NCI-H2196 treated with DMSO at 0.1 percent for 48 hours (cell line): ENCODE measurements at regions not wholly inside any gene's neighbourhood (a gene's known extent, or its start where the extent isn't known, plus 50 kb on each side); places are given as distances from the start of the nearest gene placed in this dataset.
"Not testable (repeated sequence)": the region's sequence is repeated elsewhere in the genome, so short reads cannot be mapped to it uniquely, and the experiment has no call there.

Experiments used
- DNase-seq: peaks from one replicate; lab custom pipeline; 2025; ENCODE audit not compliant: unreplicated experiment; lab: John Stamatoyannopoulos, UW

DNA sequence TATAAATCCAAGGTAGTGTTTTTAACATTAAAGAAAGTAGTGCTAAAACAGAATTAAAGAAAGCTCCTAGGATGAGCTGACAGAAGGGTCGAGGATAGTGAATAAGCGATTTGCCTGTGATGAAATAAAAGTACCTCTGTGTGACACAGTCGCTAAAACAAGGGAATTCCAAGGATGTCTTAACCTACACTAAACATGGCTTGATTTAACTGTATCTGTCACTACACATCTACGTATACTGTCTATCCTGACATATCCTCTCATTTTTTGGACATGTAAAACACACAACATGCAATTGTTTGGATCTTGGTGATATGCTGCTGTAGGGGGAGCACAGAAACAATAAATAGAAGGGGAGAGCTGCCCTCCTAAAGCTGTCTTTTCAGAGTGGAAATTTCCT, 580.8 kb upstream of the SLC8A1 start:
- DNase-seq = no peak

DNA sequence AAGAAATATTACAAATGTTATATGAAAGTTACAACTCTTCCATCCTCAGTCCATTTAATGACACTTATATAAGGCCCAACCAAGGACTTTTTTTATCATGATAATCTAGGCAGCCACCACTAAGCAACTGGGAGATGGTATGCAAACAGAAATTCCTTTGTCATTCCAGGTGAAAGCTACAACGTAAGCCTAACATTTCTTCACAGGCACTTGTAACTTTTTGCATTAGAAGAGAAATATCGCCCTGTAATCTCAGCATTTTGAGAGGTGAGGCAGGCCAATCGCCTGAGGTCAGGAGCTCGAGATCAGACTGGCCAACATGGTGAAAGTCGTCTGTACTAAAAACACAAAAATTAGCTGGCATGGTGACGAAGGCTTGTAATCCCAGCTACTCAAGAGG, 581.2 kb upstream of the SLC8A1 start:
- no peak for DNase-seq

DNA sequence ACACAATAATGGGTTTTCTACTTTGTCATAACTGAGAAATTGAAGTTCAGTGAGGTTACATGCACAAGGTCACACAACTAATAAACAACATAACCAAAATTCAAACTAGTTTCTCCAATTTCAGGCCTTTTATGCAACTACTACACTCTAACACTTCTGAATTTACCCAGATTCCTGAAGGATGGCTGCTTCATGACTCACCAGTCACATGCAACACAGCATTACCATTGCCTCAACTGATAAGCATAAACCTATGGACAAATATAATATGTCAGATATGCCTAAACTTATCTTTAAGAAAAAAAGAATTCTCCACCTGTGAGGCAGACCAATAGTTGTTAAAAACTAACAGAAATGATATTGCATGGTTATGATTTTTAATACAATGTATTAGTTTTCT, 586.5 kb upstream of the SLC8A1 start:
- DNase-seq = no peak

GRCh38 chr2:41039750-41040149, 587.9 kb upstream of the SLC8A1 start:
- not testable (repeated sequence) for DNase-seq

DNA sequence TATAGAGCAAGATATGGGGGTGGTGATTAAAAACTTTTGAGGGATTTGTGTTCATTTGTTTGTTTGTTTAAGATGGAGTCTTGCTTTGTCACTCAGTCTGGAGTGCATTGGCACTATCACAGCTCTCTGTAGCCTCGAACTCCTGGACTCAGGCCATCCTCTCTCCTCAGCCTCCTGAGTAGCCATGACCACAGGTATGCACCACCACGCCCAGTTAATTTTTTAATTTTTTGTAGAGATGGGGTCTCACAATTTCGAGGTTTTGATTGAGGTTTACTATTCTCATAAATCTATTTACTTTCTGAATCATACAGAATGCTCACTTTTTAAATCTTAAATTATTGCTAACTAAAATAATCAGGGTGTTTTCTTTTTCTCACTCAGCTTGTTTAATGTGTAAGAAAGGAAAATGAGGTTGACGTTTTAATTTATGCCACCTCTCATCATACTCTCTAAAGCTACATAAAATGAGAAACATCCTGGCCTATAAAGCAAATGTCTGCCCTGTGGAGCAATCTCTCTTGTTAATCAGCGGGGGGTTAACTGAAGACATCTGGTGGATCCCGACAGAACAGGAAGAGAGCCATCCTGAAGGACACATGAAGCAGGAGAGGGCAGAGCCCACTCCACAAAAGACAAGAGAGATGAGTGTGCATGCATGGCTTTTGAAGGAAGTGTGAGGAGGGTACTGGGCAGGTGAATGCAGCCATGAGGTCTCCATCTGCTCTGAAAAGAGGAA, 589.1 kb upstream of the SLC8A1 start:
- no peak for DNase-seq

- no peak for DNase-seq
Measured at GRCh38 chr2:41042343-41042742, 590.5 kb upstream of the SLC8A1 start.

GRCh38 chr2:41061356-41061755, 609.5 kb upstream of the SLC8A1 start:
- DNase-seq = no peak

- DNase-seq = no peak
Measured at GRCh38 chr2:41062336-41062735, 610.4 kb upstream of the SLC8A1 start.

DNA sequence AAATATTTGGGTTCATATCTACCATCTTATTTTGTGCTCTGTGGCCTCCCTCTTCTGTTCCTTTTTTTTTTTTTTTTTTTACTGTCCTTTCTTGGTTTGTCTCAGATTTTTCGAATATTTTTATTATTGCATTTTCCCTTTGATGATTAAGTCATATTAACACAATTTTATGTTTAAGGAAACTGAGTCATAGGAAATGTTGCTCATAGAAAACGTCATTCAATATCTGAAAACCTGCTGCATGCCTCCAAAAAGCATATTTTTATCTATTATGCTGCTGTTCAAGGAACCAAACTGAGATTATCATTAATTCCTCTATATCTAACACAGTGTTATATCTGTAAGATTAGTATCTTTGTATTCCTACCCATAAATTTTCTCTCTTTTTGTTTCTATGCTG, 614.3 kb upstream of the SLC8A1 start:
- DNase-seq = no peak

GRCh38 chr2:41068740-41069139, 616.9 kb upstream of the SLC8A1 start:
- no peak for DNase-seq

DNA sequence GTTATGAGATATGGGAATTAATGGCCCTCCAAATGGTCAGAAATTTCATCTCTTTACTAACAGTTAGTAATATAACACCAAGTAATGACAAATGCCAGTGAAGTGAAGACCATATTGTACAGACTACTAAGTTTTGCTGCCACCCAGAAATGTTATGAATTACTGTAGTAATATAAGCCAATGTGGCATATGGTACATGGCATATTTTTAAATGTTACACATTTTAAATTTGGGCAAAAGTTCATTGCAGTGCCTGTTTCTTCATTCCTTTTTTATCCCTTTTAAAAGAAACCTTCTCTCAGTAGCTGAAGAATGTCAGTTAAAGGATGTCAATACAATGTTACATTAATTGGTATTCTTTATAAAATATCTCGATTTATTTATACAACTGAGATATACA, 626.5 kb upstream of the SLC8A1 start:
- no peak for DNase-seq

DNA sequence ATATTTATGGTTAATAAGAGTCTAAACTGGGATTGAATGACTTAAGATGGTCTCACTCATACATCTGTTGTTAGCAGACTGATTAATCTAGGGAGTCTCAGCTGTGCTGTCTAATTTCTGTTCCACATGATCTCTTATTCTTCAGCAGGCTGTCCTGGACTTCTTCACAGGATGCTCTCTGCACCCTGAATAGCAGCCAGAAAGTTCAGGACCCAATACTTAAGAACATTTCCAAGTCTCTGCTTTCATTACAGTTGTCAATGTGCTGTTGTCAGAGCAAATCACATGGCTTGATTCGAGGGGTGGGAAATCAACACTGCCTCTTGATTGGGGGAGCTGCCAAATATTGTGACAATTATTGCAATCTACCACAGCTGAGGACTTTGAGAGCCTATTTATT, 627.1 kb upstream of the SLC8A1 start:
- DNase-seq = no peak

DNA sequence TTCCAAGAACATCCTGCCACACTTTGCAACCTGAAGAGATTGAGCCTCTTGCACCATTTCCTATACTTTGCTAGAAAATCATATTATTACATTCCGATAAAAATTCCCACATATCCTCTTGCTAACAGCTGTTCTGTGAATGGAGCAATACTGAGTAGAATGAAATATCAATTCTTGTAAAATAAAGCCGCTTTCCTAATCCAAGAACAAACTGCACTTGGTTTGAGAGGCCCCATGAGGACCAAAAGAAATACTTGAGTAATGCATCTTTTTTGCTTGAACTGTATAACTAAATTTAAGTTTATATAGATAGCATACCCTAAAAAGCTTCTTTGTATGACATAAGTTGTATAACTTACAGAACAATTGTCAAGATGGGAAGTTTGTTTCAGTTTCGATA, 632.4 kb upstream of the SLC8A1 start:
- no peak for DNase-seq

GRCh38 chr2:41087946-41088345, 636.1 kb upstream of the SLC8A1 start:
- DNase-seq = no peak

DNA sequence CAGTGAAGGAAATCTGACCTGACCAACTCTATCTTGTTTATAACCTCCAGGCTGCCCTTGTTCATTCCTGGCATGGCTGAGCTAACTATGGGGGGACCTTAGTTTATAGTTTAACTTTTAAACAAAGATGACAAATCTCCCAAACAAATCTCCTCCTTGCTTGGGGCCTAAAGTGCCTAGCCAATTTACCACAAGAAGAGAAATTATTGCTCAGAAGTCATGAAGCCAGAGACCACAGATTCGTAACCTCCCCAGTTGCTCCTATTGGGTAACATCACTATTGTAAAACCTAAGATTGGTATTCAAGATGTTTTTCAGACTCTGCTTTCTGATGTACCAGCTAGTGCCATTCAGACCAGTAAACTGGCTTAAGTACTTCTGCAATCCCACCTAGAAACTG, 649.4 kb upstream of the SLC8A1 start:
- DNase-seq = no peak

- no peak for DNase-seq
Measured at GRCh38 chr2:41109744-41110143, 657.9 kb upstream of the SLC8A1 start.

DNA sequence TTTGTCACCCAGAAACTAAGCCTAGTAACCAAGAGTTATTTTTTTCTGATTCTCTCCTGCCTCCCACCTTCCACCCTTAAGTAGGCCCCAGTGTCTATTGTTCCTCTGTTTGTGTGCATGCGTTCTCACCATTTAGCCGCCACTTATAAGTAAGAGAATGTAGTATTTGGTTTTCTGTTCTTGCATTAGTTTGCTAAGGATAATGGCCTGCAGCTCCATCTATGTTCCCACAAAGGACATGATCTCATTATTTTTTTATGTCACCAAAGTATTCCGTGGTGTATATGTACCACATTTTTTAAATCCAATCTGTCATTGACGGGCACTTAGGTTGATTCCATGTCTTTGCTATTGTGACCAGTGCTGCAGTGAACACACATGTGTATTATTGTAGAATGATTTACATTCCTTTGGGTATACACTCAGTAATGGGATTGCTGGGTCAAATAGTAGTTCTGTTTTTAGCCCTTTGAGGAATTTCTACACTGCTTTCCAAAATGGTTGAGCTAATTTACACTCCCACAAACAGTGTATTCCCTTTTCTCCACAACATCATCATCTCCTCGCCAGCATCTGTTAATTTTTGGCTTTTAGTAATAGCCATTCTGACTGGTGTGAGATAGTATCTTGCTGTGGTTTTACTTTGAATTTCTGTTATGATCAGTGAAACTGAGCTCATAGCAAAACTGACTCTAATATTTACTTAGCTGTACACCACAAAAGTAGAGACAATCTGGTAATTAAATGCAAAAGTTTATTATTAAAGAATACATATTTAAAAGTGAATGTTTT, 660.1 kb upstream of the SLC8A1 start:
- DNase-seq = no peak

DNA sequence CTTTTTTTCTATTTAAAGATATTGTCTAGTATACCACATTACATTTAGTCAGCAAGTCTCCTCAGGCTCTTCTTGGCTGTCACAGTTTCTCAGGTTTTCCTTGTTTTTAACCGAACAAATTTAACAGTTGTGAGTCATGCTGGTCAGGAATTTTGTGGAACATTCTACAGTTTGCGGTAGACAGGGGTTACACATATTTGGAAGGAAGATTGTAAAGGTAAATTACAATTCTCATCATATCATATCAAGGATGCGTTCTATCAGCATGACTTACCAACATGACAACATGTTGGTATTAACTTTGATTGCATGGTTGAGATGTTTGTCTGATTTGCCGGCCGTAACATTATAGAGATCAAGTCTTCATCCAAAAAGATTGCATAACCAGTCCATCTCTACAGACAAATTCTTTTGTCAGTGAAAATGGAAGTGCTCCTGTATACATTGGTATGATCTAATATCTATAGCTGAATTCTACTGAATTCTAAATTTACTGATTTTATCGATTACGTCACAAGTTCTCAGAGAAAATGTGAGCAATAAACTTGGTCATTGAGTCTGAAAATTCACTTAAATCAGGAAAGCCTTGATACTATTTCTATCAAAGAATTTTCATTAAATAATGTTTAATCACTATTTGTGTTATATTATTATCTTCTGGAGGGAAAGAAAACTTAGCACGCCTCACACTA, 664.4 kb upstream of the SLC8A1 start:
- DNase-seq = no peak

- no peak for DNase-seq
Measured at GRCh38 chr2:41119489-41119888, 667.6 kb upstream of the SLC8A1 start.

- DNase-seq = no peak
Measured at GRCh38 chr2:41123341-41123740, 671.5 kb upstream of the SLC8A1 start.

- DNase-seq = no peak
Measured at GRCh38 chr2:41127351-41127750, 675.5 kb upstream of the SLC8A1 start.

DNA sequence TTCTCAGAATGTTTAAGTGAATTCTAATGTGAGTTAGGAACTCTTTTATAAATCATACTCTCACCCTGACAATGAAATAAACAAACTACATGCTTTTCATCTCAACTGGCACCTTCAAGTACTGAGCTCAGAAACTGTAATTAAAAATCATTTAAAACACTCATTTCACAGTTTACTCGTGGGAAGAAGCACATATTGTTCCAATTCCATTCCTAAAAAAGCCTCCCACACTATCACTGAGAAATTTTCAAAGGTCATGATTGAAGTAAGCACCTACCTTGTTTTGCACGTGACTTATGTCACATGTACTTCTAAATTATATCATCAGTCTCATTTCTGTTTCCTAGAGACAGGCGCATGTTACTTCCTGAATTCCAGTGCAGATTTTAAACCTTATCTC, 678.1 kb upstream of the SLC8A1 start:
- DNase-seq = no peak
